AG04450 (cell line): ENCODE measurements at regions not wholly inside any gene's neighbourhood (a gene's known extent, or its start where the extent isn't known, plus 50 kb on each side); places are given as distances from the start of the nearest gene placed in this dataset.

Experiments
- CTCF ChIA-PET: fragments of 300-600, 350-600 bp; formaldehyde crosslinking; extraction: SDS; loops from one replicate; lab custom pipeline; 2022; ENCODE audit warnings: antibody characterized with exemption, inconsistent platforms; lab: Charles Lee
- POLR2A ChIA-PET: fragments of 350-600 bp; formaldehyde crosslinking; extraction: SDS; loops from one replicate; lab custom pipeline; 2021; ENCODE audit warnings: antibody characterized with exemption, inconsistent platforms; lab: Yijun Ruan, JAX
- DNase-seq: peaks from one replicate; pipeline ENCODE4 v3.0.0-alpha.2; 2011; ENCODE audit warnings: low read depth, low spot score
- H3K27ac ChIP-seq: one replicate; pipeline ENCODE4 v1.5.1; 2012; ENCODE audit warnings: low read depth, low read length, control low read depth
- H3K27me3 ChIP-seq: one replicate; pipeline ENCODE4 v1.6.0; 2012; ENCODE audit warnings: low read length; ENCODE audit not compliant: control insufficient read depth, insufficient read depth
- H3K4me3 ChIP-seq: 2 replicates; pipeline ENCODE4 v1.5.1; 2011; ENCODE audit warnings: mild to moderate bottlenecking, low read depth, low read length, control low read depth
- H3K9me3 ChIP-seq: 2 replicates; pipeline ENCODE4 v1.5.1; 2012; ENCODE audit warnings: low read length; ENCODE audit not compliant: control insufficient read depth, insufficient read depth
- CTCF ChIP-seq: IDR thresholded peaks from 2 replicates; pipeline ENCODE4 v1.5.1; 2011; ENCODE audit warnings: low read depth, low read length, control low read depth, inconsistent platforms

- Histone ChIP-seq H3K4me3 (no peak overlapping the region), H3K27me3 (no peaks in the 10 kb centered on the region), H3K27ac (no peak overlapping the region), H3K9me3 (no peaks in the 10 kb centered on the region; the same call in 1 of the 2 replicates)
- POLR2A ChIA-PET, result no interaction called here
- CTCF ChIA-PET, result interaction anchor here (1.1 kb wide), 1 partner anchor 16 kb away, joined by 3 read pairs; no protein-coding TSS in a partner anchor
- no peak for DNase-seq
- TF ChIP-seq CTCF, result no peak
Measured at GRCh38 chr10:106384496-106384895, 780.0 kb downstream of the SORCS1 start.

- Histone ChIP-seq H3K4me3 (no peak overlapping the region), H3K9me3 (no peaks in the 10 kb centered on the region; the same call in 1 of the 2 replicates), H3K27ac (no peak overlapping the region), H3K27me3 (no peaks in the 10 kb centered on the region)
- TF ChIP-seq CTCF, result no peak
- POLR2A ChIA-PET, result no interaction called here
- CTCF ChIA-PET, result no interaction called here
- DNase-seq, result no peak
Measured at GRCh38 chr10:106380706-106381105, 783.8 kb downstream of the SORCS1 start.

- Histone ChIP-seq H3K4me3 (no peak overlapping the region), H3K27me3 (no peaks in the 10 kb centered on the region), H3K9me3 (no peaks in the 10 kb centered on the region; the same call in 1 of the 2 replicates), H3K27ac (no peak overlapping the region)
- no peak for TF ChIP-seq CTCF
- ChIA-PET CTCF (no interaction called here), POLR2A (no interaction called here)
- DNase-seq, result no peak
Measured at GRCh38 chr10:106378251-106378650, 786.3 kb downstream of the SORCS1 start.

- no peak for DNase-seq
- Histone ChIP-seq H3K27ac (no peak overlapping the region), H3K4me3 (no peak overlapping the region), H3K9me3 (no peaks in the 10 kb centered on the region; the same call in 1 of the 2 replicates), H3K27me3 (no peaks in the 10 kb centered on the region)
- TF ChIP-seq CTCF, result no peak
- POLR2A ChIA-PET, result no interaction called here
- CTCF ChIA-PET, result no interaction called here
Measured at GRCh38 chr10:106370751-106371150, 793.8 kb downstream of the SORCS1 start.

- POLR2A ChIA-PET, result no interaction called here
- Histone ChIP-seq H3K4me3 (no peak overlapping the region), H3K27ac (no peak overlapping the region), H3K9me3 (no peaks in the 10 kb centered on the region), H3K27me3 (no peaks in the 10 kb centered on the region)
- CTCF ChIA-PET, result no interaction called here
- no peak for TF ChIP-seq CTCF
- DNase-seq, result peak; percentile 18
Measured at GRCh38 chr10:106360870-106361269, 803.6 kb downstream of the SORCS1 start.
